ENCODE measurements at regions not wholly inside any gene's neighbourhood (a gene's known extent, or its start where the extent isn't known, plus 50 kb on each side); places are given as distances from the start of the nearest gene placed in this dataset.

GRCh38 chr2:125942585-125943424 is 713.2 kb upstream of the GYPC start:
- Mint-ChIP-seq H3K9me3 (peaks cover 39% of the 10 kb centered on the region), H3K4me1 (no peaks in the 10 kb centered on the region), H3K27ac (no peak overlapping the region), H3K36me3 (ENCODE audit: low read depth) (peaks cover 5% of the 10 kb centered on the region), H3K27me3 (ENCODE audit: low read depth) (no peaks in the 10 kb centered on the region), H3K4me3 (no peak overlapping the region)
- TF ChIP-seq, protein P1, sequence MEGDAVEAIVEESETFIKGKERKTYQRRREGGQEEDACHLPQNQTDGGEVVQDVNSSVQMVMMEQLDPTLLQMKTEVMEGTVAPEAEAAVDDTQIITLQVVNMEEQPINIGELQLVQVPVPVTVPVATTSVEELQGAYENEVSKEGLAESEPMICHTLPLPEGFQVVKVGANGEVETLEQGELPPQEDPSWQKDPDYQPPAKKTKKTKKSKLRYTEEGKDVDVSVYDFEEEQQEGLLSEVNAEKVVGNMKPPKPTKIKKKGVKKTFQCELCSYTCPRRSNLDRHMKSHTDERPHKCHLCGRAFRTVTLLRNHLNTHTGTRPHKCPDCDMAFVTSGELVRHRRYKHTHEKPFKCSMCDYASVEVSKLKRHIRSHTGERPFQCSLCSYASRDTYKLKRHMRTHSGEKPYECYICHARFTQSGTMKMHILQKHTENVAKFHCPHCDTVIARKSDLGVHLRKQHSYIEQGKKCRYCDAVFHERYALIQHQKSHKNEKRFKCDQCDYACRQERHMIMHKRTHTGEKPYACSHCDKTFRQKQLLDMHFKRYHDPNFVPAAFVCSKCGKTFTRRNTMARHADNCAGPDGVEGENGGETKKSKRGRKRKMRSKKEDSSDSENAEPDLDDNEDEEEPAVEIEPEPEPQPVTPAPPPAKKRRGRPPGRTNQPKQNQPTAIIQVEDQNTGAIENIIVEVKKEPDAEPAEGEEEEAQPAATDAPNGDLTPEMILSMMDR (IDR thresholded peaks at IDR 0.05; ENCODE audit: unreplicated experiment in 3 of 3) = no peak

GRCh38 chr2:125959047-125959446 is 696.9 kb upstream of the GYPC start:
- H3K9me3 Mint-ChIP-seq = peaks cover 2% of the 10 kb centered on the region
- no peak overlapping the region for H3K27ac Mint-ChIP-seq
- TF ChIP-seq, protein P1 (IDR thresholded peaks at IDR 0.05; ENCODE audit: unreplicated experiment in 3 of 3) = no peak
- no peaks in the 10 kb centered on the region for H3K36me3 Mint-ChIP-seq (ENCODE audit: low read depth)
- H3K4me1 Mint-ChIP-seq = peaks cover 13% of the 10 kb centered on the region
- H3K4me3 Mint-ChIP-seq = no peak overlapping the region
- no peaks in the 10 kb centered on the region for H3K27me3 Mint-ChIP-seq (ENCODE audit: low read depth)

GRCh38 chr2:125961739-125962138 is 694.2 kb upstream of the GYPC start:
- H3K27ac Mint-ChIP-seq = peak overlapping the region in 2 of 3 experiments; percentile 50 to 56
- H3K4me3 Mint-ChIP-seq = no peak overlapping the region
- no peaks in the 10 kb centered on the region for H3K9me3 Mint-ChIP-seq
- H3K4me1 Mint-ChIP-seq = peaks cover 13% of the 10 kb centered on the region
- H3K36me3 Mint-ChIP-seq (ENCODE audit: low read depth) = no peaks in the 10 kb centered on the region
- H3K27me3 Mint-ChIP-seq (ENCODE audit: low read depth) = no peaks in the 10 kb centered on the region
- TF ChIP-seq, protein P1 (IDR thresholded peaks at IDR 0.05; ENCODE audit: unreplicated experiment in 3 of 3) = no peak

DNA sequence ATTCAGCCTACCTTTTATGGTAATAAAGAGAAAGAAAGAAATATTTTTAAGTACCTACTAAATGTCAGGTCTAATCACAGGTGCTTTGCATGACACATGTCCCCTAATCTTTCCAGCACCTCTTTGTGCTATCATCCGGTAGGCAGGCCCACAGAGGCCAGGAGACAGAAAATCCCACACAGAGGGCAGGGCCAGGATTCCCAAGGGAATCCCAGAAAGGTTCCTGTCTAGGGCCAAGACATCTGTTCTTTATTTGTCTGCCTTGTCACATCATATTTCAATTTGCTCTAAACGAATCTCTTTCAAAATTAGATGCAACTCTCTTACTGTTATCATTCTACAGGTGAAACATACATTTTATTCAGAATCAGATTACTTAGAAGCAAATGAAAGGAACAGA is 676.1 kb upstream of the GYPC start:
- Mint-ChIP-seq H3K27ac (no peak overlapping the region), H3K36me3 (ENCODE audit: low read depth) (no peaks in the 10 kb centered on the region), H3K9me3 (no peaks in the 10 kb centered on the region), H3K27me3 (ENCODE audit: low read depth) (no peaks in the 10 kb centered on the region), H3K4me3 (no peak overlapping the region), H3K4me1 (no peaks in the 10 kb centered on the region)
- TF ChIP-seq, protein P1 (IDR thresholded peaks at IDR 0.05; ENCODE audit: unreplicated experiment in 3 of 3) = no peak

GRCh38 chr2:125983364-125983763 is 672.6 kb upstream of the GYPC start:
- H3K4me1 Mint-ChIP-seq = no peaks in the 10 kb centered on the region
- H3K9me3 Mint-ChIP-seq = no peaks in the 10 kb centered on the region
- no peak overlapping the region for H3K27ac Mint-ChIP-seq
- H3K27me3 Mint-ChIP-seq (ENCODE audit: low read depth) = no peaks in the 10 kb centered on the region
- TF ChIP-seq, protein P1 (IDR thresholded peaks at IDR 0.05; ENCODE audit: unreplicated experiment in 3 of 3) = no peak
- no peaks in the 10 kb centered on the region for H3K36me3 Mint-ChIP-seq (ENCODE audit: low read depth)
- no peak overlapping the region for H3K4me3 Mint-ChIP-seq

- no peaks in the 10 kb centered on the region for H3K4me1 Mint-ChIP-seq
- no peak overlapping the region for H3K27ac Mint-ChIP-seq
- TF ChIP-seq, protein P1 (IDR thresholded peaks at IDR 0.05; ENCODE audit: unreplicated experiment in 3 of 3) = no peak
- no peaks in the 10 kb centered on the region for H3K27me3 Mint-ChIP-seq (ENCODE audit: low read depth)
- no peaks in the 10 kb centered on the region for H3K36me3 Mint-ChIP-seq (ENCODE audit: low read depth)
- no peak overlapping the region for H3K4me3 Mint-ChIP-seq
- peaks cover 9% of the 10 kb centered on the region for H3K9me3 Mint-ChIP-seq
These were observed 626.6 kb upstream of the GYPC start for GRCh38 chr2:126029316-126029715.
